Mammary epithelial cell (primary cell): ENCODE measurements at regions not wholly inside any gene's neighbourhood (a gene's known extent, or its start where the extent isn't known, plus 50 kb on each side); places are given as distances from the start of the nearest gene placed in this dataset.

Experiments
- EZH2 ChIP-seq: IDR thresholded peaks from 2 replicates; pipeline ENCODE4 v1.6.1; 2012; ENCODE audit warnings: low read length, inconsistent platforms, borderline replicate concordance
- TF ChIP-seq, protein P1 (sequence below), 2 donors: IDR thresholded peaks in 1 of 2; conservative IDR thresholded peaks in 1 of 2; 2 replicates each; pipeline ENCODE4 v1.5.1; 2011 to 2012; ENCODE audit warnings: inconsistent platforms in 2 of 2, low read length in 2 of 2, mild to moderate bottlenecking in 2 of 2, control low read depth in 1 of 2, low read depth in 1 of 2; ENCODE audit not compliant: insufficient read depth in 1 of 2; ENCODE audit errors: extremely low read depth in 1 of 2

DNA sequence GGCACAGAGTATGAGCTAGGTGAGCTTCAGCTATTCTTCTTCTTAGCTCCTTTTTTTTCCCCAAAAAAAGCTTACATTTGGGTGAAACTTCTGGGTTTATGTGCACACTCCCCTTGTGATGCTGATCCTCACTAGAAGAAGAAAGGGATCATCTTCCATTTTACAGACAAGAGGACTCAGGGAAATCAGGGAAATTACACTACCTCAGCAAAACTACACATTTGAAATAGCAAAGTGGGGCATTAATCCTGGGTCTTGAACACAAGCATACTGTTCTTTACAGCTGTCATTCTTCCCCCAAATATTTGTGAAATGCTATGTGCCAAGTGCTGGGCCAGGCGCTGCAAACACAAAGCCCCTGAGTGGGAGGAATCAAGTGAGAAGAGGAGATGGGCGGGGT lies 68.6 kb upstream of the NFIL3 start:
- TF ChIP-seq, protein P1, sequence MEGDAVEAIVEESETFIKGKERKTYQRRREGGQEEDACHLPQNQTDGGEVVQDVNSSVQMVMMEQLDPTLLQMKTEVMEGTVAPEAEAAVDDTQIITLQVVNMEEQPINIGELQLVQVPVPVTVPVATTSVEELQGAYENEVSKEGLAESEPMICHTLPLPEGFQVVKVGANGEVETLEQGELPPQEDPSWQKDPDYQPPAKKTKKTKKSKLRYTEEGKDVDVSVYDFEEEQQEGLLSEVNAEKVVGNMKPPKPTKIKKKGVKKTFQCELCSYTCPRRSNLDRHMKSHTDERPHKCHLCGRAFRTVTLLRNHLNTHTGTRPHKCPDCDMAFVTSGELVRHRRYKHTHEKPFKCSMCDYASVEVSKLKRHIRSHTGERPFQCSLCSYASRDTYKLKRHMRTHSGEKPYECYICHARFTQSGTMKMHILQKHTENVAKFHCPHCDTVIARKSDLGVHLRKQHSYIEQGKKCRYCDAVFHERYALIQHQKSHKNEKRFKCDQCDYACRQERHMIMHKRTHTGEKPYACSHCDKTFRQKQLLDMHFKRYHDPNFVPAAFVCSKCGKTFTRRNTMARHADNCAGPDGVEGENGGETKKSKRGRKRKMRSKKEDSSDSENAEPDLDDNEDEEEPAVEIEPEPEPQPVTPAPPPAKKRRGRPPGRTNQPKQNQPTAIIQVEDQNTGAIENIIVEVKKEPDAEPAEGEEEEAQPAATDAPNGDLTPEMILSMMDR (conservative IDR thresholded peaks at IDR 0.05 in 1 of 2, IDR thresholded peaks at IDR 0.05 in 1 of 2; ENCODE audit: extremely low read depth in 1 of 2, insufficient read depth in 1 of 2, low read depth in 1 of 2, low read length in 2 of 2): no peak
- TF ChIP-seq EZH2: no peak
